ENCODE measurements at regions not wholly inside any gene's neighbourhood (a gene's known extent, or its start where the extent isn't known, plus 50 kb on each side); places are given as distances from the start of the nearest gene placed in this dataset.
"Not testable (repeated sequence)": the region's sequence is repeated elsewhere in the genome, so short reads cannot be mapped to it uniquely, and the experiment has no call there.

GRCh38 chr3:115301364-115301860 is 154.3 kb upstream of the ZBTB20 start:
- no peak overlapping the region for H3K9ac ChIP-seq (ENCODE audit: low read depth in 2 of 2, low read length in 2 of 2)
- no peaks in the 10 kb centered on the region for H3K27me3 ChIP-seq
- no peak overlapping the region for H3K4me3 ChIP-seq
- TF ChIP-seq, protein P1, sequence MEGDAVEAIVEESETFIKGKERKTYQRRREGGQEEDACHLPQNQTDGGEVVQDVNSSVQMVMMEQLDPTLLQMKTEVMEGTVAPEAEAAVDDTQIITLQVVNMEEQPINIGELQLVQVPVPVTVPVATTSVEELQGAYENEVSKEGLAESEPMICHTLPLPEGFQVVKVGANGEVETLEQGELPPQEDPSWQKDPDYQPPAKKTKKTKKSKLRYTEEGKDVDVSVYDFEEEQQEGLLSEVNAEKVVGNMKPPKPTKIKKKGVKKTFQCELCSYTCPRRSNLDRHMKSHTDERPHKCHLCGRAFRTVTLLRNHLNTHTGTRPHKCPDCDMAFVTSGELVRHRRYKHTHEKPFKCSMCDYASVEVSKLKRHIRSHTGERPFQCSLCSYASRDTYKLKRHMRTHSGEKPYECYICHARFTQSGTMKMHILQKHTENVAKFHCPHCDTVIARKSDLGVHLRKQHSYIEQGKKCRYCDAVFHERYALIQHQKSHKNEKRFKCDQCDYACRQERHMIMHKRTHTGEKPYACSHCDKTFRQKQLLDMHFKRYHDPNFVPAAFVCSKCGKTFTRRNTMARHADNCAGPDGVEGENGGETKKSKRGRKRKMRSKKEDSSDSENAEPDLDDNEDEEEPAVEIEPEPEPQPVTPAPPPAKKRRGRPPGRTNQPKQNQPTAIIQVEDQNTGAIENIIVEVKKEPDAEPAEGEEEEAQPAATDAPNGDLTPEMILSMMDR (IDR thresholded peaks at IDR 0.05): no peak
- H3K27ac ChIP-seq: no peak overlapping the region
- DNase-seq: no peak
- no peaks in the 10 kb centered on the region for H3K4me1 ChIP-seq
- H3K36me3 ChIP-seq: no peaks in the 10 kb centered on the region
- H3K9me3 ChIP-seq: no peaks in the 10 kb centered on the region
- intact Hi-C loops (cut with DNase I): no loop called here

DNA sequence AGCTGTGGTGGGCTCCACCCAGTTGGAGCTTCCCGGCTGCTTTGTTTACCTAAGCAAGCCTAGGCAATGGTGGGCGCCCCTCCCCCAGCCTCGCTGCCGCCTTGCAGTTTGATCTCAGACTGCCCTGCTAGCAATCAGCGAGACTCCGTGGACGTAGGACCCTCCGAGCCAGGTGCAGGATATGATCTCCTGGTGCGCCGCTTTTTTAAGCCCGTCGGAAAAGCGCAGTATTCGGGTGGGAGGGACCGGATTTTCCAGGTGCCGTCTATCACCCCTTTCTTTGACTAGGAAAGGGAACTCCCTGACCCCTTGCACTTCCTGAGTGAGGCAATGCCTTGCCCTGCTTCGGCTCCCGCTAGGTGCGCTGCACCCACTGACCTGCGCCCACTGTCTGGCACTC is 170.9 kb upstream of the ZBTB20 start:
- DNase-seq; H3K4me3 ChIP-seq; H3K27me3 ChIP-seq; intact Hi-C loops (cut with DNase I); H3K9me3 ChIP-seq; H3K4me1 ChIP-seq; H3K9ac ChIP-seq (ENCODE audit: low read depth in 2 of 2, low read length in 2 of 2); H3K27ac ChIP-seq; H3K36me3 ChIP-seq: not testable (repeated sequence)

GRCh38 chr3:115321400-115321805 is 174.3 kb upstream of the ZBTB20 start:
- Histone ChIP-seq H3K4me3 (no peak overlapping the region), H3K27me3 (no peaks in the 10 kb centered on the region), H3K9me3 (no peaks in the 10 kb centered on the region), H3K9ac (ENCODE audit: low read depth in 2 of 2, low read length in 2 of 2) (no peak overlapping the region), H3K36me3 (no peaks in the 10 kb centered on the region), H3K27ac (no peak overlapping the region), H3K4me1 (no peaks in the 10 kb centered on the region)
- no peak for DNase-seq
- TF ChIP-seq, protein P1 (IDR thresholded peaks at IDR 0.05): no peak
- intact Hi-C loops (cut with DNase I): no loop called here

DNA sequence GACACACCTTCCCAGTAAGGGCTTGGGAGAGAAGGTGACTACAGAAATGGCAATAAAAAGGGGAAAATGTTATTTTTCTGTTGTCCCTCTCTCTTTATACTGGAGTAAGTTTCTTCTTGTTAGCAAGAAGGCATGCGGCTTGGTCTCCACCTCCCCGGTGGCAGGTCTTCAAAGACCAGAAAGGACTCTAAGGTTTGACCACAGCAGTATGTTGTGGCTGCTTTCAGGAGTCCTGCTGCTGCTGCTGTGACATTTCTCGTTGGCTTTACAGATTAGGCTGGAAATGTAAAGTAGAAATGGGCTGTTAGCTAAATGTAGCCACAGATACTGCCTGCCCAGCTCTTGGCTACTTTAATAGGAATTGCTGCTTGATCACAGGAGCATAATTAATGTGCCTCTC is 175.8 kb upstream of the ZBTB20 start:
- Histone ChIP-seq H3K4me3 (no peak overlapping the region), H3K9me3 (no peaks in the 10 kb centered on the region), H3K27ac (no peak overlapping the region), H3K27me3 (no peaks in the 10 kb centered on the region), H3K9ac (ENCODE audit: low read depth in 2 of 2, low read length in 2 of 2) (no peak overlapping the region), H3K4me1 (no peaks in the 10 kb centered on the region), H3K36me3 (no peaks in the 10 kb centered on the region)
- DNase-seq: no peak
- TF ChIP-seq, protein P1 (IDR thresholded peaks at IDR 0.05): no peak
- intact Hi-C loops (cut with DNase I): no loop called here

DNA sequence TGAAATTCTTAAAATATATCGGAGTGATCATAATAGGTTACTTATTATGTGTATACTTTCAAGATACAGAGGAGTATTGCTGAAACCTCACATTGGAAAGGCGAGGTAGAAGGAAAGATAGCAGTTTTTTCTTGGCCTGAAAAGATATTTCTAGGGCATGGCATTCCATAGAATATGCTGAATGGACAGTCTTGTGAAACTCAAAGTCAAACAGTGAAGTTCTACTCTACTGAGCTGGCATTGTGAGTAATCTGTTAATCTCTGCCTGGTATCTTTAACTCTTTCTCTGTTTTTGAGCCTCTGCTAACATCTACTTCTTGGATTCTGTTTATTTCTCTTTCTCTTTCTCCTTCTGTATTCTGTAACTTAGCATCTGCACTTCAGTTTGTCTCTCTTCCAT is 176.3 kb upstream of the ZBTB20 start:
- H3K27me3 ChIP-seq: no peaks in the 10 kb centered on the region
- no peak for DNase-seq
- no peak overlapping the region for H3K4me3 ChIP-seq
- H3K4me1 ChIP-seq: no peaks in the 10 kb centered on the region
- H3K9me3 ChIP-seq: no peaks in the 10 kb centered on the region
- no peaks in the 10 kb centered on the region for H3K36me3 ChIP-seq
- TF ChIP-seq, protein P1 (IDR thresholded peaks at IDR 0.05): no peak
- H3K27ac ChIP-seq: no peak overlapping the region
- intact Hi-C loops (cut with DNase I): no loop called here
- H3K9ac ChIP-seq (ENCODE audit: low read depth in 2 of 2, low read length in 2 of 2): no peak overlapping the region

DNA sequence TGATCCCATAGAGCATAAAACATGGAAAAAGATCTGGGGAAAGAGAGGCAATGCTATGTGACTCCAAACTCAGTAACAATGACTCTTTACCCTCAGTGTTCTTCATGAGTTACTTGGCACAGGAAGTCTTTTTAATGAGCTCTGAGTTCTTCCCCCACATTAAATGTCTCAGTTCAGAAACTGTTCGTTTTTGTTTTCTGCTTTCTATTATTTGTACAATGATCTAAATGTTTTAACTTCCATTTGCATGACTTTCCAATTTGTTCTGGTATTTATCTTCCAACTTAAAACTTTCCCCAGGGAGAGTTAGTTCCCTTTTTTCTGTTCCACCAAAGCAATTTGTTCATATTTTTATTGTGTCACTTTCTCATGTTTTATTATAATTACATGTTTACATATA is 177.0 kb upstream of the ZBTB20 start:
- Histone ChIP-seq H3K9ac (ENCODE audit: low read depth in 2 of 2, low read length in 2 of 2) (no peak overlapping the region), H3K27ac (no peak overlapping the region), H3K36me3 (no peaks in the 10 kb centered on the region), H3K27me3 (no peaks in the 10 kb centered on the region), H3K9me3 (no peaks in the 10 kb centered on the region), H3K4me3 (no peak overlapping the region), H3K4me1 (no peaks in the 10 kb centered on the region)
- TF ChIP-seq, protein P1 (IDR thresholded peaks at IDR 0.05): no peak
- intact Hi-C loops (cut with DNase I): no loop called here
- no peak for DNase-seq

All from colonic mucosa (tissue), 4 donors.